Activated naive CD8-positive, alpha-beta T cell treated with anti-CD3 and anti-CD28 coated beads, Interleukin-2, amount 50 U/mL, for 24 hours (primary cell): ENCODE measurements at regions not wholly inside any gene's neighbourhood (a gene's known extent, or its start where the extent isn't known, plus 50 kb on each side); places are given as distances from the start of the nearest gene placed in this dataset.

Experiments used
- ATAC-seq: fragments of 150-1000 bp; cut with Tn5 transposase; one replicate; pipeline ENCODE4 v1.10.0; 2021
- DNase-seq: peaks from one replicate; pipeline ENCODE4 v3.0.0; 2021
- H3K27ac Mint-ChIP-seq: one replicate; pipeline ENCODE4 v1.8.0; 2021; ENCODE audit warnings: mild to moderate bottlenecking, mixed read lengths
- H3K27me3 Mint-ChIP-seq: one replicate; pipeline ENCODE4 v1.8.0; 2021; ENCODE audit warnings: mixed read lengths
- H3K36me3 Mint-ChIP-seq: one replicate; pipeline ENCODE4 v1.8.0; 2021; ENCODE audit warnings: low read depth, mixed read lengths
- H3K4me1 Mint-ChIP-seq: one replicate; pipeline ENCODE4 v1.8.0; 2021; ENCODE audit warnings: mixed read lengths
- H3K4me3 Mint-ChIP-seq: one replicate; pipeline ENCODE4 v1.8.0; 2021; ENCODE audit warnings: mild to moderate bottlenecking, moderate library complexity, mixed read lengths
- H3K9me3 Mint-ChIP-seq: one replicate; pipeline ENCODE4 v1.8.0; 2021; ENCODE audit warnings: mixed read lengths

DNA sequence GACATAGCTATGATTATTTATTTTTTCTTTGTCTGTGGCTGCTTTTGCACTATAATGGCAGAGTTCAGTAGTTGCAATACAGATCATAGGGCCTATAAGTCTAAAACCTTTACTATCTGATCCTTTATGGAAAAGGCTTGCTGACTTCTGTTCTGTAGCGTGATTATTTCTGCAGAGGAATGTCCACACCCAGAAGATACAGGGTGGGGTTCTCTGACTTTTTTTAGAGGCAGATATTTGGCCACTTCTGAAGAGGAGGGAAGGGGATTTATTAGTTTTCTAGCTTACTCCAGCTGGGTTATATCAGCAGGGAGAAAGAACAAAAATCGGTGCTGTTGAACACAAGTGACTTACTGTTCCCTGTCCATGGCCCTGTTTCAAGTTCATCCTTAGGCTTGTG is 97.6 kb downstream of the RPE65 start:
- Mint-ChIP-seq H3K4me1 (no peaks in the 10 kb centered on the region), H3K36me3 (no peaks in the 10 kb centered on the region), H3K27me3 (peaks cover 2% of the 10 kb centered on the region), H3K9me3 (peaks cover 6% of the 10 kb centered on the region), H3K4me3 (no peak overlapping the region), H3K27ac (no peak overlapping the region)
- ATAC-seq (no peak), DNase-seq (no peak)

GRCh38 chr1:68347415-68347814 is 102.3 kb downstream of the RPE65 start:
- H3K4me3 Mint-ChIP-seq: no peak overlapping the region
- DNase-seq (no peak), ATAC-seq (no peak)
- no peaks in the 10 kb centered on the region for H3K36me3 Mint-ChIP-seq
- peaks cover 6% of the 10 kb centered on the region for H3K9me3 Mint-ChIP-seq
- H3K27me3 Mint-ChIP-seq: no peaks in the 10 kb centered on the region
- no peaks in the 10 kb centered on the region for H3K4me1 Mint-ChIP-seq
- no peak overlapping the region for H3K27ac Mint-ChIP-seq

DNA sequence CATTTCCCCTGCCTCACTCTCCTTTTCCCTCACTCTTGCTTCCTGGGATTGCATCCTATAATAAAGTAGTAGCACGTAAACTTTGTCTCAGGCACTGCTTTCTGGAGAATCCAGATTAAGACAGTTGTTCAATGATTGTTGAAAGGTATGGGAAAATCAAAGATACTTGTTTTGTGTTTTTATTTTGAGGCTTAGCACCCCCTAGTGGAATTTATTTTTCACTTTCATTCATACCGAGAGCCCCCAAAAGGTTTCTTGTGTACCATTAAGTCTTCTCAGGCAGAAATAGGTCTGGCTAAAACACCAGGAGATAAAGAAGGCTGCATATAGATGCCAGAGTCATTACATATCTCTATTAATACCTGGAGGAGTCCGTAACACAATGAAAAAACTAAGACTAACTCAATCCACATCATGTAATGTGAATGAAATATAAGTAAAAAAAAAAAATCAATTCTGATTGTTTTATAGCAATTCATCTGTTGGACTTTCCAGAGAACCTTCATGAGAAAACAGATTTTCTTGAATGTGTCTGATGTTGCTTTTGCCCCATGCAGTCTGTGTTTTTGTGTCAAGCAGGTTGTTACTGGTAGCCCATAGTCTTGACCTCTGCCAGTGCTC is 103.5 kb downstream of the RPE65 start:
- Mint-ChIP-seq H3K27me3 (no peaks in the 10 kb centered on the region), H3K36me3 (no peaks in the 10 kb centered on the region), H3K4me3 (no peak overlapping the region), H3K9me3 (peaks cover 6% of the 10 kb centered on the region), H3K27ac (no peak overlapping the region), H3K4me1 (no peaks in the 10 kb centered on the region)
- ATAC-seq: no peak
- DNase-seq: no peak

DNA sequence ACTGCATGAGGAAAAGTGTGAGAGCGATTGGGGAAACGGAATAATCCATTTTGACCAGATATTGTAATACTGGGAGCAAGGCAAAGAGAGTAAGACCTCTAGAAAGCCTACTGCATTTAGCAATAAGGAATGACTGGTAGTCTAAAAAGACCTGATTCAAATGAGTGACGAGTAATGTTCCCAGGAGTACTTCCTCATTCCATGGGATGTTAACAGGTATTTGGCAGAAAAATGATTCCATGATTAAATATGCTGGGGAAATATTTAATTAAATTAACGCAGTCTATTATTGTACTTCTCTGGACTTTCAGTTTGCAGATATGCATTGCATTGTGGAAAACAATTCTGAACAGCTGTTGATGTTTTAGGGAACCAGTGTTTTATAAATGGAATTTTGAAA is 105.5 kb downstream of the RPE65 start:
- Mint-ChIP-seq H3K27me3 (no peaks in the 10 kb centered on the region), H3K27ac (no peak overlapping the region), H3K4me3 (no peak overlapping the region), H3K36me3 (no peaks in the 10 kb centered on the region), H3K4me1 (no peaks in the 10 kb centered on the region), H3K9me3 (peaks cover 4% of the 10 kb centered on the region)
- no peak for ATAC-seq
- DNase-seq: no peak

DNA sequence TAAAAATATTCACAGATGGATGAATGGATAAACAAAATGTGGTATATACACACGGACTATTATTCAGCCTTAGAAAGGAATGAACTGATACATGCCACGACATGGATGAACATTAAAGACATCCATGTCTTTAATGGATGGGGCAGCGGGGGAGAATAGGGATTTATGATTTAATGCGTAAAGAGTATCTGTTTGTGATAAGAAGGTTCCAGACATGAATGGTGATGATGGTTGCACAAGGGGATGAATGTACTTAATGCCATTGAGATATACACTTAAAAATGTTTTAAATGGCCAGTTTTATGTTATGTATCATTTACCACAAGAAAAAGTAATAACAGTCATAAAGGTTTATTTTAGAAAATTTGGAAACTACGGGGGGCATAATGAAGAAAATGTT is 108.6 kb upstream of the WLS start:
- no peaks in the 10 kb centered on the region for H3K27me3 Mint-ChIP-seq

DNA sequence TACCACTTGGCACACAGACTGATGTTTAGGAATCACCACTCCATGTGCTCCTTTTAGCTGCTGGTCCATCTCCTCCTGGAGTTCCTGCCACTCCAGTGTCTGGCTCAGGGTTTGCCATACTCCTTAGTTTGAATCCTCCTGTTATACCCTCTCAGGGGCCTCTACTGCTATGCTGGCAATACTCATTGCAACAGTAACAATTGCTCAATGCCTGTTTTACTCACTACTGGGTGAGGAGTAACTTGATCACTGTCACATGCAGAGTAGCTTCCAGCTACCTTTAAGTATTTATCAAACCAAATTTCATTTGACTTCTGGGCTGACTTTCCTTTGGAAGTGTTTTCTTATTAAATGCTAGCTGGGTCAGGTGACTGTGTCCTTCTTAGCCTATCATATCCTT is 107.2 kb upstream of the WLS start:
- no peaks in the 10 kb centered on the region for H3K9me3 Mint-ChIP-seq
- no peaks in the 10 kb centered on the region for H3K4me1 Mint-ChIP-seq
- no peaks in the 10 kb centered on the region for H3K36me3 Mint-ChIP-seq
- H3K4me3 Mint-ChIP-seq: no peak overlapping the region
- no peak for ATAC-seq
- DNase-seq: no peak
- peaks cover 4% of the 10 kb centered on the region for H3K27me3 Mint-ChIP-seq
- H3K27ac Mint-ChIP-seq: no peak overlapping the region

More for the DNA sequence above, 108.6 kb upstream of the WLS start:
- Mint-ChIP-seq H3K4me3 (no peak overlapping the region), H3K36me3 (no peaks in the 10 kb centered on the region), H3K9me3 (no peaks in the 10 kb centered on the region), H3K27ac (no peak overlapping the region), H3K4me1 (no peaks in the 10 kb centered on the region)
- no peak for ATAC-seq
- no peak for DNase-seq

- DNase-seq: no peak
- no peak overlapping the region for H3K4me3 Mint-ChIP-seq
- H3K9me3 Mint-ChIP-seq: no peaks in the 10 kb centered on the region
- no peaks in the 10 kb centered on the region for H3K36me3 Mint-ChIP-seq
- peaks cover 4% of the 10 kb centered on the region for H3K27me3 Mint-ChIP-seq
- H3K27ac Mint-ChIP-seq: no peak overlapping the region
- ATAC-seq: no peak
- H3K4me1 Mint-ChIP-seq: no peaks in the 10 kb centered on the region
Measured at GRCh38 chr1:68338081-68338480, 105.8 kb upstream of the WLS start.

- Mint-ChIP-seq H3K4me3 (no peak overlapping the region), H3K27me3 (peaks cover 6% of the 10 kb centered on the region), H3K9me3 (no peaks in the 10 kb centered on the region)
Measured at GRCh38 chr1:68332041-68332440, 99.7 kb upstream of the WLS start.

GRCh38 chr1:68331117-68331865 is 99.0 kb upstream of the WLS start:
- Mint-ChIP-seq H3K4me3 (no peak overlapping the region), H3K9me3 (no peaks in the 10 kb centered on the region), H3K36me3 (no peaks in the 10 kb centered on the region), H3K4me1 (no peaks in the 10 kb centered on the region), H3K27me3 (peaks cover 6% of the 10 kb centered on the region), H3K27ac (no peak overlapping the region)
- peak; percentile 7 for ATAC-seq
- DNase-seq: no peak

More at GRCh38 chr1:68332041-68332440, 99.7 kb upstream of the WLS start:
- Mint-ChIP-seq H3K27ac (no peak overlapping the region), H3K36me3 (no peaks in the 10 kb centered on the region), H3K4me1 (no peaks in the 10 kb centered on the region)
- no peak for ATAC-seq
- no peak for DNase-seq

DNA sequence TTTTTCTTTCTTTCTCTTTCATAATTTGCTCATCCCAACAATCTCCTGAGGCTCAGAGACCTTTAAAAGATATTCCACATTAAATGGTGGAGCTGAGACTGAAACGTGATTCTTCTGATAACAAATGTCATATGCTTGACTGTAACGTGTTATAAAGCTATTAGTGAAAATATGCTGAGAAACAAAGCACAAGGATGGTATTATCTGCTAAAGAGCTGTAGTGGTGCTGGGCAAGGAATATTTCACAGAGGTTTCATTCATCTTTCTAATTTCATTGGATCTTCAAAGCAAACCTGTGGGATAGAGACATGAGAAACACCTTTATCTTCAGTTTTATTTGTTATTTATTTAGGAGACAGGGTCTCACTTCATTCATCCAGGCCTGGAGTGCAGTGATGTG is 98.1 kb upstream of the WLS start:
- Mint-ChIP-seq H3K9me3 (no peaks in the 10 kb centered on the region), H3K27ac (no peak overlapping the region), H3K4me1 (no peaks in the 10 kb centered on the region), H3K27me3 (peaks cover 6% of the 10 kb centered on the region), H3K36me3 (no peaks in the 10 kb centered on the region), H3K4me3 (no peak overlapping the region)
- DNase-seq (no peak), ATAC-seq (no peak)

- Mint-ChIP-seq H3K4me1 (no peaks in the 10 kb centered on the region), H3K27me3 (peaks cover 1% of the 10 kb centered on the region), H3K9me3 (no peaks in the 10 kb centered on the region), H3K36me3 (no peaks in the 10 kb centered on the region), H3K27ac (no peak overlapping the region), H3K4me3 (no peak overlapping the region)
- DNase-seq (no peak), ATAC-seq (no peak)
Measured at GRCh38 chr1:68329096-68329835, 96.9 kb upstream of the WLS start.

DNA sequence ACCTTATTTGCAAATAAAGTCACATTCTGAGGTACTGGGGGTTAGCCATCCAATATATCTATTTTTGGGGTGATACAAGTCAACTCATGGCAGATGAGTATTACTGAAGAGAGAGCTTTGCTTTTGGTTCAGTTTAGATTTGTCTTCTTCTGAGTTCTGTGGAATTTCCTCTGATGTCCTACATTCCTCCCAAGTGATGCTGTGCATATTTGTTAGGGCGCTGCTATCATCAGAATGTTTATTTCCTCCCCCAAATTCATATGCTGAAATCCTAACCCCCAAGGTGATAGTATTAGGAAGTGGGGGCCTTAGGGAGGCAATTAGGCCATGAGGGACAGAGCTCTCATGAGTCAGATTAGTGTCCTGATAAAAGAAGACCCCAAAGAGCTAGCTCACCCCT is 96.2 kb upstream of the WLS start:
- H3K36me3 Mint-ChIP-seq: no peaks in the 10 kb centered on the region
- H3K27ac Mint-ChIP-seq: no peak overlapping the region
- no peak overlapping the region for H3K4me3 Mint-ChIP-seq
- H3K9me3 Mint-ChIP-seq: no peaks in the 10 kb centered on the region
- H3K4me1 Mint-ChIP-seq: no peaks in the 10 kb centered on the region
- H3K27me3 Mint-ChIP-seq: peaks cover 1% of the 10 kb centered on the region
- DNase-seq (no peak), ATAC-seq (no peak)

- Mint-ChIP-seq H3K4me3 (no peak overlapping the region), H3K27me3 (peaks cover 1% of the 10 kb centered on the region)
- no peak for DNase-seq
Measured at GRCh38 chr1:68327414-68327813, 95.1 kb upstream of the WLS start.

GRCh38 chr1:68326481-68326880 is 94.2 kb upstream of the WLS start:
- Mint-ChIP-seq H3K27me3 (peaks cover 1% of the 10 kb centered on the region), H3K27ac (no peak overlapping the region), H3K4me3 (no peak overlapping the region), H3K4me1 (no peaks in the 10 kb centered on the region), H3K36me3 (no peaks in the 10 kb centered on the region), H3K9me3 (no peaks in the 10 kb centered on the region)
- no peak for DNase-seq
- no peak for ATAC-seq

More at GRCh38 chr1:68327414-68327813, 95.1 kb upstream of the WLS start:
- no peaks in the 10 kb centered on the region for H3K9me3 Mint-ChIP-seq
- H3K27ac Mint-ChIP-seq: no peak overlapping the region
- no peaks in the 10 kb centered on the region for H3K4me1 Mint-ChIP-seq
- ATAC-seq: no peak
- H3K36me3 Mint-ChIP-seq: no peaks in the 10 kb centered on the region

GRCh38 chr1:68324316-68324715 is 92.0 kb upstream of the WLS start:
- no peaks in the 10 kb centered on the region for H3K9me3 Mint-ChIP-seq
- H3K27me3 Mint-ChIP-seq: no peaks in the 10 kb centered on the region
- H3K4me3 Mint-ChIP-seq: no peak overlapping the region
- no peaks in the 10 kb centered on the region for H3K36me3 Mint-ChIP-seq
- no peak for DNase-seq
- no peaks in the 10 kb centered on the region for H3K4me1 Mint-ChIP-seq
- H3K27ac Mint-ChIP-seq: no peak overlapping the region
- ATAC-seq: no peak
